22Rv1 (cell line): ENCODE measurements at regions not wholly inside any gene's neighbourhood (a gene's known extent, or its start where the extent isn't known, plus 50 kb on each side); places are given as distances from the start of the nearest gene placed in this dataset.

Experiments used
- ZFX ChIP-seq: fragments of 450-650 bp; IDR thresholded peaks from 2 replicates; pipeline ENCODE4 v1.6.1; 2017; ENCODE audit warnings: antibody characterized with exemption, borderline replicate concordance
- TF ChIP-seq, protein P1 (sequence below): fragments of 450-650 bp; IDR thresholded peaks from 2 replicates; pipeline ENCODE4 v1.5.1; 2017; ENCODE audit warnings: mild to moderate bottlenecking

DNA sequence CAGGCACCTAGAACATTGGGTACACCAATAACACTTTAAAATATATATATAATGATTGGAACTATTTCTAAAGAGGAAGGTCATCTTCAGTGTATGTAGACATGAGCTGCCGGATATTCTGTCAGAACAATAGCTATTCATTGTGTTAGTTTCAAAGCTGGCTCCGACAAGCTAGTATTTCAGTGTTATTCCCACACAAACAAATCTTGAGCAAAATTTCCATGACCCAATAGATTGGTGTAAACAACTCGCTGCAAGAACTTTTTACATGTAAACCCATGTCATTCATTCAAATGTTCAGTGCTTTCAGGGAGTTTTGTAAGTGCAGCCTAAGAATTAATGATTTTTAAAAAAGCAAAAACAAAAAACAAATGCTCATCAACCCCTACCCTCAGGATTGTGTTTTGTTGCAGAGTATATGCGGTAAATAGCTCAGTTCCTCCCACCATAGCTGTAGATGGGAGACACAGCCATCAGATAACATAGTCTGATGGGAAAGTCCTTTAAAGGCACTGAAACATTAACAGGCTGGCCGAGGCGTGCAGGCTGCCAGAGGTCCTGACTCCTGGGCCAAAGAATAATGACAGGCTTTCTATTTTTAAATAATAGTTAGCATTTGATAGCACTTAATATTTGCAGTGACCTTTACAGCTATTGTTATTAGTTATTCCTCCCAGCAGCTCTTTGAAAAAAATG lies 150.3 kb upstream of the ARHGAP5 start:
- TF ChIP-seq, protein P1, sequence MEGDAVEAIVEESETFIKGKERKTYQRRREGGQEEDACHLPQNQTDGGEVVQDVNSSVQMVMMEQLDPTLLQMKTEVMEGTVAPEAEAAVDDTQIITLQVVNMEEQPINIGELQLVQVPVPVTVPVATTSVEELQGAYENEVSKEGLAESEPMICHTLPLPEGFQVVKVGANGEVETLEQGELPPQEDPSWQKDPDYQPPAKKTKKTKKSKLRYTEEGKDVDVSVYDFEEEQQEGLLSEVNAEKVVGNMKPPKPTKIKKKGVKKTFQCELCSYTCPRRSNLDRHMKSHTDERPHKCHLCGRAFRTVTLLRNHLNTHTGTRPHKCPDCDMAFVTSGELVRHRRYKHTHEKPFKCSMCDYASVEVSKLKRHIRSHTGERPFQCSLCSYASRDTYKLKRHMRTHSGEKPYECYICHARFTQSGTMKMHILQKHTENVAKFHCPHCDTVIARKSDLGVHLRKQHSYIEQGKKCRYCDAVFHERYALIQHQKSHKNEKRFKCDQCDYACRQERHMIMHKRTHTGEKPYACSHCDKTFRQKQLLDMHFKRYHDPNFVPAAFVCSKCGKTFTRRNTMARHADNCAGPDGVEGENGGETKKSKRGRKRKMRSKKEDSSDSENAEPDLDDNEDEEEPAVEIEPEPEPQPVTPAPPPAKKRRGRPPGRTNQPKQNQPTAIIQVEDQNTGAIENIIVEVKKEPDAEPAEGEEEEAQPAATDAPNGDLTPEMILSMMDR = no peak
- TF ChIP-seq ZFX = no peak
